ENCODE measurements at regions not wholly inside any gene's neighbourhood (a gene's known extent, or its start where the extent isn't known, plus 50 kb on each side); places are given as distances from the start of the nearest gene placed in this dataset.

DNA sequence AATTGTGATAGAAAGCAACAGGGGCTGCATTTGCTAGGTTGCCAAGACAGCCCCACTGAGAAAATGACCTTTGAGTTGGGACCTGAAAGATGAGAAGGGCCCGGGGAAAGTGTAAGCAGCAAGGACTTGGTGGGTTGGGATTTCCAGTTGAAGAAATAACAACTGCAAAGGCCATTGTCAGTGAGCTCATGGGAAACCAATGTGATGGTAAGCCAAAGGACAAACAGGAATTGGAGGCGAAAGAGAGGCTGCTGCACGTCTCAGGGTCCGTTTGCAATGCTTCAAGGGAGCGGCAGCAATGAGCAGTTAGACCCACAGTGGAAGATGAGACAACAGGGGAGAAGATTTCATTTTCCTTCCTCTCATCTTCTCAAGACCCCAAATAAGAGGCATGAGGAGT lies 51.5 kb upstream of the RGPD4 start:
- Histone ChIP-seq H3K4me1 (no peaks in the 10 kb centered on the region), H3K4me3 (no peak overlapping the region), H3K9me3 (no peaks in the 10 kb centered on the region), H3K27ac (no peak overlapping the region), H3K36me3 (no peaks in the 10 kb centered on the region), H3K27me3 (no peaks in the 10 kb centered on the region)
- TF ChIP-seq, protein P1, sequence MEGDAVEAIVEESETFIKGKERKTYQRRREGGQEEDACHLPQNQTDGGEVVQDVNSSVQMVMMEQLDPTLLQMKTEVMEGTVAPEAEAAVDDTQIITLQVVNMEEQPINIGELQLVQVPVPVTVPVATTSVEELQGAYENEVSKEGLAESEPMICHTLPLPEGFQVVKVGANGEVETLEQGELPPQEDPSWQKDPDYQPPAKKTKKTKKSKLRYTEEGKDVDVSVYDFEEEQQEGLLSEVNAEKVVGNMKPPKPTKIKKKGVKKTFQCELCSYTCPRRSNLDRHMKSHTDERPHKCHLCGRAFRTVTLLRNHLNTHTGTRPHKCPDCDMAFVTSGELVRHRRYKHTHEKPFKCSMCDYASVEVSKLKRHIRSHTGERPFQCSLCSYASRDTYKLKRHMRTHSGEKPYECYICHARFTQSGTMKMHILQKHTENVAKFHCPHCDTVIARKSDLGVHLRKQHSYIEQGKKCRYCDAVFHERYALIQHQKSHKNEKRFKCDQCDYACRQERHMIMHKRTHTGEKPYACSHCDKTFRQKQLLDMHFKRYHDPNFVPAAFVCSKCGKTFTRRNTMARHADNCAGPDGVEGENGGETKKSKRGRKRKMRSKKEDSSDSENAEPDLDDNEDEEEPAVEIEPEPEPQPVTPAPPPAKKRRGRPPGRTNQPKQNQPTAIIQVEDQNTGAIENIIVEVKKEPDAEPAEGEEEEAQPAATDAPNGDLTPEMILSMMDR (IDR thresholded peaks at IDR 0.05), result no peak
- no peak for TF ChIP-seq POLR2A (IDR thresholded peaks at IDR 0.05)
- DNase-seq, result no peak

DNA sequence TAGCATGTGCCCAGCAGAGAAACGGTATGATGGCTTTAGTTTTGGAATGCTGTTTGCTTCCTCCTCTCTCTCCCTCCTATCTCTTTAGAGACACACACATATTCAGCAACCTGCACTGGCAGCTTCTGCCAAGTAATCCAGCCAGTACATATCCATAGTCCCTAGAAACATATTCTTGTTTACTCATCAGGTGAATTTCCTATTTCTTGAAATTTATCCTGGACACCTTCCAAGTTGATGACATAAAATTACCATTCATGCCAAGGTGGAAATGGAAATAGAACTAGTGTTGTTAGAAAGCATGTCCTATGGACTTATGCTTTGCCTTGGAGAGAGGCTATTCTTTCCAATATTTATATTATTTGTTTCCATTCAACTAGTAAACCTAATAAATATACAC lies 50.9 kb upstream of the RGPD4 start:
- no peaks in the 10 kb centered on the region for H3K4me1 ChIP-seq
- DNase-seq, result no peak
- no peak for TF ChIP-seq POLR2A (IDR thresholded peaks at IDR 0.05)
- TF ChIP-seq, protein P1 (IDR thresholded peaks at IDR 0.05), result no peak
- H3K36me3 ChIP-seq, result no peaks in the 10 kb centered on the region
- H3K27me3 ChIP-seq, result no peaks in the 10 kb centered on the region
- no peaks in the 10 kb centered on the region for H3K9me3 ChIP-seq
- no peak overlapping the region for H3K27ac ChIP-seq
- no peak overlapping the region for H3K4me3 ChIP-seq

DNA sequence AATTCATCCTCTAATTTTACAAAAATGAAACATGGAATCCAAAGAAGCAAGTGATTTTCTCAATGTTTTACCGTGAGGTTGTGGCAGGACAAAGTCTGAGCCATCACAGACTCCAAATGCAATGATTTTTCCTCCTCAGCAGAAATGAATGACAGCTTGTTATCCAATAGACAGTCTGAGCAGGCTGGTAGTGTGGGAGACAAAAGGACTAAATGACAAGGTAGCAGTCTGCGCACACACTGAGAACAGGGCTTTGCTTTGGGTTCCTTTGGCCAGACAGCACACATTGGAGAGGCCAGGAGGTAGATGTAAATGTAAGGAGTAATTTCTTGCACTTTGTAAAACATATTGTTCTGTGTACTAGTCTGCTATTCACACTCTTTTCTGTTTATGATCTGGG lies 50.3 kb upstream of the RGPD4 start:
- H3K4me1 ChIP-seq, result no peaks in the 10 kb centered on the region
- DNase-seq, result no peak
- no peak overlapping the region for H3K4me3 ChIP-seq
- H3K9me3 ChIP-seq, result no peaks in the 10 kb centered on the region
- no peak for TF ChIP-seq POLR2A (IDR thresholded peaks at IDR 0.05)
- TF ChIP-seq, protein P1 (IDR thresholded peaks at IDR 0.05), result no peak
- H3K27ac ChIP-seq, result no peak overlapping the region
- no peaks in the 10 kb centered on the region for H3K27me3 ChIP-seq
- no peaks in the 10 kb centered on the region for H3K36me3 ChIP-seq
